HG03060 (cell line): ENCODE measurements at regions not wholly inside any gene's neighbourhood (a gene's known extent, or its start where the extent isn't known, plus 50 kb on each side); places are given as distances from the start of the nearest gene placed in this dataset.

Experiments
- ATAC-seq: cut with Tn5 transposase; IDR thresholded peaks from one replicate; pipeline ENCODE4 v1.9.1; 2021; ENCODE audit warnings: low read depth, moderate number of reproducible peaks; ENCODE audit not compliant: unreplicated experiment

GRCh38 chr12:92218394-92219077, 72.9 kb upstream of the BTG1 start:
- no peak for ATAC-seq

GRCh38 chr12:92216092-92216491, 70.4 kb upstream of the BTG1 start:
- ATAC-seq, result no peak

- no peak for ATAC-seq
These were observed 69.7 kb upstream of the BTG1 start for GRCh38 chr12:92215358-92215757.

GRCh38 chr12:92213166-92213565, 67.5 kb upstream of the BTG1 start:
- no peak for ATAC-seq

- no peak for ATAC-seq
These were observed 64.4 kb upstream of the BTG1 start for GRCh38 chr12:92210071-92210470.

- ATAC-seq, result peak; percentile 60
These were observed 63.0 kb upstream of the BTG1 start for GRCh38 chr12:92208613-92209121.

GRCh38 chr12:92206596-92206995, 61.0 kb upstream of the BTG1 start:
- no peak for ATAC-seq

- no peak for ATAC-seq
These were observed 60.4 kb upstream of the BTG1 start for GRCh38 chr12:92206011-92206410.

- ATAC-seq, result no peak
These were observed 54.4 kb upstream of the BTG1 start for GRCh38 chr12:92199819-92200576.

GRCh38 chr12:92197815-92198214, 52.2 kb upstream of the BTG1 start:
- no peak for ATAC-seq

GRCh38 chr12:92196368-92196767, 50.7 kb upstream of the BTG1 start:
- ATAC-seq, result no peak
